Posterior vena cava (tissue), 2 donors: ENCODE measurements at regions not wholly inside any gene's neighbourhood (a gene's known extent, or its start where the extent isn't known, plus 50 kb on each side); places are given as distances from the start of the nearest gene placed in this dataset.
"Not testable (repeated sequence)": the region's sequence is repeated elsewhere in the genome, so short reads cannot be mapped to it uniquely, and the experiment has no call there.

Experiments
- DNase-seq: peaks from one replicate; pipeline ENCODE4 v3.0.0-alpha.2; 2020; ENCODE audit warnings: low spot score
- intact Hi-C, 2 donors: fragments of 100-400 bp; cut with DNase I; formaldehyde crosslinking; loops; one replicate each; pipeline versions ENCODE4 v1.14.1 to v1.14.2; 2022 to 2023
- donor health status: DM: yes; HTN: yes; CAD: no.
- donor health status: DM: yes; HTN: yes; CAD: no.

- DNase-seq = no peak
- intact Hi-C loops = no loop called here
Measured at GRCh38 chr2:225820826-225821225, 421.3 kb downstream of the NYAP2 start.

GRCh38 chr2:225814554-225814953 is 415.0 kb downstream of the NYAP2 start:
- intact Hi-C loops = no loop called here
- no peak for DNase-seq

GRCh38 chr2:225806105-225806504 is 406.6 kb downstream of the NYAP2 start:
- no peak for DNase-seq
- intact Hi-C loops = no loop called here

- intact Hi-C loops = not testable (repeated sequence)
Measured at GRCh38 chr2:225802076-225802475, 402.6 kb downstream of the NYAP2 start.

DNA sequence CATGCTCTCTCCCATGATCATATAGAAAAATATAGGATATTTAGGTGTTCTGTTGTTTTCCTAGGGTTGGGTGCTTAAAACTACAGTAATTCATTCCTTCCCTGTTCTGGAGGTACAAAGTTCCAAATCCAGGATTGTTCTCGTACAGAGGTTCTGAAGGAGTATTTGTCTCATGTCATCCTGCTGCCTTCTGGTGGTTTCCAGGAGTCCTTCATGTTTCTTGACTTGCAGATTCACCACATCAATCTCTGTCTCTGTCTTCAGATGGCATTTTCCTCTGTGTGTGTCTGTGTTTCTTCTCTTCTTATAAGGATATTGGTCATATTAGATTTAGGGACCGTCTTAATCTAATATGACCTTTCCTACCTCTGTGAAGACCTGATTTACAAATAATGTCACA is 397.9 kb downstream of the NYAP2 start:
- intact Hi-C loops = no loop called here
- DNase-seq = no peak

More at GRCh38 chr2:225802076-225802475, 402.6 kb downstream of the NYAP2 start:
- not testable (repeated sequence) for DNase-seq

DNA sequence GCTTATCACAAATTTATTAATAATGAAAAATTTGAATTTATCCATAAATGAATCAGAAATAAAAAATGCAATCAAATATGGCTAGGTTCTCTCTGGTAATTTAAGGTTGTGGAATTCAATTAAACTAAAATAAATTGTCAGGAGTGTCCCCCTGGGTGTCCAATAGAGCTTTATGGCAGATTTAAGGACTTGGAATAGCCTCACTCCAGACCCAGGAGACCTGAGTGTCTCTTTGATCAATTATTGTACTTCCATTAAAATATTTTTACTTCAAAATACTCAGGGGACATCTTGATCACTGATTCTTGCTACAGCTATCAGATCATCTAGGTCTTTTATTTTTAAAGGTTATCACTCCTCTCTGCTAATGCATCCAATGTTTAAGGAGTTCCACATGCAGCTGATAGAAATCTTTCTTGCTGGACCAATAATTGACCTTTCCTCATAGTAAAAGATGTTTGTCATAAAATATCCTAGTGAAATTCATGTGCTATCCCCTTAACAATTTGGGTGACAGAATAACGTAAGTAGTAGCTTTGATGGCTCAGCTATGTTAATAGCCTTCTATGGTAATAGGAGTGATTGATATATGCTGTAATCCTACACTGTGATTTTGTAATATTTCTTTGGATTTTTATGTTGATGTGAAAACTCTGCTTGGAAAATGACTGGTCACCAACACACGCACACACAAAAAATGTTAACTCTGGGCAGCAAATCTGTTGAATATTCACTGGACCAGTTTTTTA is 395.3 kb downstream of the NYAP2 start:
- intact Hi-C loops = no loop called here
- DNase-seq = no peak

DNA sequence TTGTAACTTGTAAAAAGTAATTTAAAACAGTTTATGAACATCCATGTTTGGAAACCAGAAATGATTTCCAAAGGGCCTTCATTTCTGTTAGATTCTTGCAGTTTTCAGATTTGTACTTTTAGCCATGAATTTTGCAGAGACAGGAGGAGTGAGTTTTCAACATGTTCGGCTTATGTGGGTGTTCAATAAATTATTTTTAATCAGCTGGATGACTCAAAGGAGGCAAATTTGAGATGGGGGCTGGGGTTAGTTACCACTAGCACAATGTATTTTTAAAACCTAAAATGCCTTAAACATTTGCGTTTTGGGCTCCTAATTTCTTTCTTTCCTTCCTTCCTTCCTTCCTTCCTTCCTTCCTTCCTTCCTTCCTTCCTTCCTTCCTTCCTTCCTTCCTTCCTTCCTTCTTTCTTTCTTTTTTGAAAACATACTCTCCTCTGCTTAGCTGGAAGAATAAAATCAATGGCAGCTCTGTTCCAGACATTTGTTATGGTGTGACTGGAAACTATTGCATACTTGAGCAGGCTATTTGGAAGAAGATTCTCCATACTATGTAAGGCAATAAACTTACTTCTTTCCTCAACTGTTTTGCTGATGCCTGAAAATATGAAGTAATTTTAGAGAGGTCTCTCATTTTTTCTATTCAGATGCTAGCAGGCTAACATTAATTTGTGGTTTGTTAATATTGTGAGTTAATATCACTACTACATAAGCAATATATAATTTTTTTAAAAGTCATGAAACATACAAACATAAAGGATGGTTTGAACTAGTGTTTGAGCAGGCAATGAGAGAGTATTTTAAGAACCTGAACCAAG is 394.4 kb downstream of the NYAP2 start:
- no peak for DNase-seq
- intact Hi-C loops = no loop called here

DNA sequence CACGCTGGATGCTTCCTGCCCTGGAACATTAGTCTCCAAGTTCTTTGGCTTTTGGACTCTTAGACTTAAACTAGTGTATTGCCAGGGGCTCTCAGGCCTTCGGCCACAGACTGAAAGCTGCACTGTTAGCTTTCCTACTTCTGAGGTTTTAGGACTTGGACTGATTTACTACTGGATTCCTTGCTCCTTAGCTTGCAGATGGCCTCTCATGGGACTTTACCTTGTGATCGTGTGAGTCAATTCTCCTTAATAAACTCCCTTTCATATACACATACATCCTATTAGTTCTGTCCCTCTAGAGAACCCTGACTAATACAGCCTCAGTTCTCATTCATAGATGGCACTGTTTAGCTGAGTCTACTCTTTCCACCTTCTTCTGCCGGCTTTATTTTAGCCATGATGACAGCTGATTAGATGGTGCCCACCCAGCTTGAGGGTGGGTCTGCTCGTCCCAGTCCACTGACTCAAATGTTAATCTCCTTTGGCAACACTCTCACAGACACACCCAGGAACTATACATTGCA is 389.1 kb downstream of the NYAP2 start:
- intact Hi-C loops = no loop called here
- DNase-seq = no peak

GRCh38 chr2:225787497-225787896 is 388.0 kb downstream of the NYAP2 start:
- DNase-seq = no peak
- intact Hi-C loops = no loop called here

DNA sequence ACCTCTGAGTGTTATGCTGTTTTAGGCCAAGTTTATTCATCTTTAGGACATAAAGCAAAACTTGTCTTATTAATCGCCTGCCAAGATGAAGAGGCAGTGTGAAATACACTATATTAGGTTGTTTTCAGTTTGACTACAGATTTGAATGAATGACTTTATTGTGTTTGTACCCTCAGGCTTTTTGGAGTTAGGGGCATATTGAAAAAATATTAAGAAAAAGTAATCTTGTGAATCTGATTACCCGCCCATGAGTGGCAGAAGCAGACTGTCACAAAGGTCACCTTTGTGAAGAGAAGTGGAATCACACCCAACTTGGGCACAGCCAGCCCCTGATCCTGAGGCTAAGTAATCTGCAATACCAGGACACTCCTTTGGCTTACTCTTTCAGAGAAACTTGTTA is 382.5 kb downstream of the NYAP2 start:
- DNase-seq = no peak
- intact Hi-C loops = no loop called here

DNA sequence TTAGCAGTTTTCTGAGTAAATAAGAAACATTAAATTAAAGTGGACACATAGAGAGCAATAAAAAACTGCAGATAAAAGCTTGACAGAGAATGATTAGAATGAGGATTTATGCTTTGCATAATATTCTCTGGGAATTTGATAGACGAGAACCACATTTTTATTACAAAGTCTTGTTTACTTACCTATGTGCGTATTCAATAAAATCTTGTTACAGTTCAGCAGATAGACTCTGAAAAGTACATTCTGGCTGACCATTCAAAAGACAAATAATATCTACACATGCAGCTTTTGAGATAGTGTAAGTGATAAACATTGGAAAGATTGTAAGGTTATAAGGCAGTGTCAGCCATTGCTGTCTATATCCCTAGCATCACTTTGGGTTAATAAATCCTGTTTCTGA is 381.6 kb downstream of the NYAP2 start:
- intact Hi-C loops = no loop called here
- DNase-seq = no peak

GRCh38 chr2:225779829-225780228 is 380.3 kb downstream of the NYAP2 start:
- DNase-seq = no peak
- intact Hi-C loops = no loop called here

GRCh38 chr2:225773148-225773547 is 373.6 kb downstream of the NYAP2 start:
- no peak for DNase-seq
- intact Hi-C loops = no loop called here

DNA sequence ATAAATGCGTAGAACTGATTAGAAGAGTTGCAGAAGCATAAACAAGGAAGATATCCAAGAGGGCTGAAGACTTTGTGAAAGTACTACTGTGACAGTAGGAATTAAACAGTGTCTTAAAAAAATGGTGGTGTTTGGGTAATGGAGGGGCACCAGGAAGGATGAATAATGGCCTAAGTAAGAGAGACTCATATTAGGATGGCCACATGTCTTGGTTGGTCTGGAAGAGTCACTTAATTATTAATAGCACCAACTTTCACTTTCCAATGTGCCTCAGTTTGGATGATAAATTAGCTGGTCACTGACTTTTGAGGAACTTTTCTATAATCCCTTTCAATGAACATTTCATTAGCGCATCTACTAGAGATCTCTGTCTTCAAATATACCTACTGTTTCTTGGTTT is 372.2 kb downstream of the NYAP2 start:
- no peak for DNase-seq
- intact Hi-C loops = no loop called here

GRCh38 chr2:225768741-225769140 is 369.2 kb downstream of the NYAP2 start:
- DNase-seq = no peak
- intact Hi-C loops = no loop called here

- no peak for DNase-seq
- intact Hi-C loops = no loop called here
Measured at GRCh38 chr2:225766431-225766830, 366.9 kb downstream of the NYAP2 start.

GRCh38 chr2:225765820-225766219 is 366.3 kb downstream of the NYAP2 start:
- no peak for DNase-seq
- intact Hi-C loops = no loop called here

DNA sequence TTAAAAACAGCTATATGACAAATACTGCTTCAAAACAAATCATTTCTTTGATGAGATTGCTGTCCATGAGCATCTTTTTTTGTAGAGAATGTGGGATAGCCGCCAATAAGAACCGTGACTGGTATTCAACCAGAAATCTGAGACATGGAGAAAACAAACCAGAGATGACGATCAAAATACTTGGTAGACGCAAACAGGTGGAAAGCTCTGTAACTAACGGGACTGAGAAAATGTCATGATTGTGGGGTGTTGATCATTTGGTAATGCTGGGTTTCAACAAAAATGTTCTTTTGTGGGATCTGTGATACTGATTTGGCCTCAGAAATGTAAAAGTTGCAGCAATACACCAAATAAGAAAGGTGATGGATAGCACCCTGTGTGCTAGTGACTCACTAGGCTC is 364.8 kb downstream of the NYAP2 start:
- no peak for DNase-seq
- intact Hi-C loops = no loop called here

- no peak for DNase-seq
- intact Hi-C loops = no loop called here
Measured at GRCh38 chr2:225763711-225764110, 364.2 kb downstream of the NYAP2 start.

DNA sequence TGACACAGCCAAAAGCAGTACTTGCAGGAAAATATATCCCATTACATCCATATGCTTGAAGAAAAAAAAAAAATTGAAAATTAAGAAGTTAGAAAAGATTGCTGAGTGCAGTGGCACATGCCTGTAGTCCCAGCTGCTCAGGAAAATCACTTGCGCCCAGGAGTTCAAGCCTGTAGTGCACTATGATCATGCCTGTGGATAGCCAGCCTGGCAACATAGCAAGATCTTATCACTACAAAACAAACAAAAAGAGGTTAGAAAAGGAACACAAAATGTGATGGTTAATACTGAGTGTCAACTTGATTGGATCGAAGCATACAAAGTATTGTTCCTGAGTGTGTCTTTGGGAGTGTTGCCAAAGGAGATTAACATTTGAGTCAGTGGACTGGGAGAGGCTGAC is 361.9 kb downstream of the NYAP2 start:
- DNase-seq = no peak
- intact Hi-C loops = no loop called here

DNA sequence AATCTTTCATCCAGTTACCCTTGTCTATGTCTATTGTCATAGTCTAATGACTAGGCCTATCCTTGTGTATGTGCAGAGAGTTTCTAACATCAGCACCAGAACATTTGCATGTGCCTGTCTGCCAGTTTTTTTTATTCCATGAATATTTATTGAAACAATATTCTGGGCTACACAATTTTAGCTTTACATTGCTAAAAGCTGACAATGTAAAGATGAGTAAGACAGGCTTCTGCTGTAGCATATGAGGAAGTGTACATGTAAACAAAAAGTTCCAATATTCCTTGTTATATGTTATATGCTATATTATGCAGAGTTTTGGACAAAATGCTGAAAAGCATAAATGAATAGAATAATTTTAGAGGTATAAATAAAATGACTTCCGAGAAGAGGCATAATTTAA is 357.7 kb downstream of the NYAP2 start:
- DNase-seq = no peak
- intact Hi-C loops = no loop called here
